Sigmoid colon (tissue), 6 donors: ENCODE measurements at regions not wholly inside any gene's neighbourhood (a gene's known extent, or its start where the extent isn't known, plus 50 kb on each side); places are given as distances from the start of the nearest gene placed in this dataset.

ENCODE experiments used
- DNase-seq: peaks from one replicate; pipeline ENCODE4 v3.0.0-alpha.2; 2019
- H3K27ac ChIP-seq, 4 donors: fragments of 200-600 bp; sonication (generic); one replicate each; pipeline ENCODE4 v1.5.1; 2016 to 2019; ENCODE audit warnings: mild to moderate bottlenecking in 1 of 4
- H3K27me3 ChIP-seq, 3 donors: fragments of 200-600 bp; sonication (generic); one replicate each; pipeline ENCODE4 v1.5.1; 2019; ENCODE audit warnings: mild to moderate bottlenecking in 1 of 3
- H3K36me3 ChIP-seq, 4 donors: fragments of 200-600 bp; sonication (generic); one replicate each; pipeline ENCODE4 v1.5.1; 2016 to 2019
- H3K4me1 ChIP-seq, 4 donors: fragments of 200-600 bp; sonication (generic); one replicate each; pipeline ENCODE4 v1.5.1; 2017 to 2019
- H3K4me3 ChIP-seq, 4 donors: fragments of 200-600 bp; sonication (generic); one replicate each; pipeline ENCODE4 v1.5.1; 2017 to 2019; ENCODE audit warnings: mild to moderate bottlenecking in 2 of 4, moderate library complexity in 1 of 4
- H3K9me3 ChIP-seq, 4 donors: fragments of 200-600 bp in 3 of 4; sonication (generic) in 3 of 4; one replicate each; pipeline versions ENCODE4 v1.5.1 to v1.6.1; 2013 to 2019
- CTCF ChIP-seq, 4 experiments: fragments of 450-650 bp in 3 of 4; fragments of 200-600 bp in 1 of 4; IDR thresholded peaks; one replicate each; pipeline ENCODE4 v1.5.1; 2016 to 2019; ENCODE audit warnings: antibody characterized with exemption in 4 of 4, mild to moderate bottlenecking in 3 of 4, moderate library complexity in 2 of 4
- EP300 ChIP-seq, 4 donors: sonication (generic); formaldehyde crosslinking; IDR thresholded peaks; one replicate each; pipeline ENCODE4 v1.6.1; 2017; ENCODE audit warnings: antibody characterized with exemption in 4 of 4
- POLR2A ChIP-seq, 2 donors: fragments of 450-650 bp; IDR thresholded peaks; one replicate each; pipeline ENCODE4 v1.6.1; 2016; ENCODE audit warnings: antibody characterized with exemption in 2 of 2, mild to moderate bottlenecking in 2 of 2, moderate library complexity in 2 of 2
- POLR2AphosphoS5 ChIP-seq, 4 donors: sonication (generic); formaldehyde crosslinking; IDR thresholded peaks; one replicate each; pipeline ENCODE4 v1.6.1; 2017; ENCODE audit warnings: antibody characterized with exemption in 4 of 4
- WGBS, 2 donors: extraction: QIAGEN DNeasy Blood & Tissue Kit; methylation state at CpG; one replicate each; pipeline ENCODE4 v1.1.7; 2013; 5-methylcytosine and 5-hydroxymethylcytosine counted together
- intact Hi-C: fragments of 100-400 bp; cut with DNase I; formaldehyde crosslinking; loops from one replicate; pipeline ENCODE4 v1.15.1; 2023
- donor health status: healthy with polysubstance abuse.
- donor health status: healthy.

- Histone ChIP-seq H3K36me3 (no peaks in the 10 kb centered on the region), H3K27ac (no peak overlapping the region), H3K9me3 (no peaks in the 10 kb centered on the region), H3K4me1 (no peaks in the 10 kb centered on the region), H3K27me3 (no peaks in the 10 kb centered on the region), H3K4me3 (no peak overlapping the region)
- intact Hi-C loops: no loop called here
- no peak for DNase-seq
- TF ChIP-seq EP300 (IDR thresholded peaks at IDR 0.05): no peak
- no peak for TF ChIP-seq POLR2AphosphoS5 (IDR thresholded peaks at IDR 0.05)
- TF ChIP-seq POLR2A (IDR thresholded peaks at IDR 0.05): no peak
- TF ChIP-seq CTCF (IDR thresholded peaks at IDR 0.05): no peak
Measured at GRCh38 chr3:96354742-96355141, 459.7 kb upstream of the EPHA6 start.

- H3K36me3 ChIP-seq: no peaks in the 10 kb centered on the region
- 91% methylated on average over 1 of the region's 1 CpG for WGBS, 2 donors
- intact Hi-C loops: no loop called here
- no peak for TF ChIP-seq POLR2AphosphoS5 (IDR thresholded peaks at IDR 0.05)
- no peak for TF ChIP-seq POLR2A (IDR thresholded peaks at IDR 0.05)
- TF ChIP-seq CTCF (IDR thresholded peaks at IDR 0.05): no peak
- no peak for TF ChIP-seq EP300 (IDR thresholded peaks at IDR 0.05)
- peaks cover 0 to 2% (median 0%) of the 10 kb centered on the region in 4 donors for H3K9me3 ChIP-seq
- DNase-seq: no peak
- no peaks in the 10 kb centered on the region for H3K4me1 ChIP-seq
- no peak overlapping the region for H3K4me3 ChIP-seq
- H3K27me3 ChIP-seq: no peaks in the 10 kb centered on the region
- H3K27ac ChIP-seq: no peak overlapping the region
Measured at GRCh38 chr3:96361241-96361640, 453.2 kb upstream of the EPHA6 start.

- Histone ChIP-seq H3K36me3 (no peaks in the 10 kb centered on the region), H3K4me3 (no peak overlapping the region), H3K9me3 (peaks cover 0 to 2% (median 0%) of the 10 kb centered on the region in 4 donors), H3K4me1 (no peaks in the 10 kb centered on the region), H3K27me3 (no peaks in the 10 kb centered on the region), H3K27ac (no peak overlapping the region)
- TF ChIP-seq EP300 (IDR thresholded peaks at IDR 0.05) (no peak), POLR2A (IDR thresholded peaks at IDR 0.05) (no peak), POLR2AphosphoS5 (IDR thresholded peaks at IDR 0.05) (no peak), CTCF (IDR thresholded peaks at IDR 0.05) (no peak)
- intact Hi-C loops: no loop called here
- no peak for DNase-seq
Measured at GRCh38 chr3:96370637-96371036, 443.8 kb upstream of the EPHA6 start.

GRCh38 chr3:96410006-96410730 lies 404.2 kb upstream of the EPHA6 start:
- Histone ChIP-seq H3K9me3 (no peaks in the 10 kb centered on the region), H3K27ac (no peak overlapping the region), H3K27me3 (no peaks in the 10 kb centered on the region), H3K4me3 (no peak overlapping the region), H3K36me3 (no peaks in the 10 kb centered on the region), H3K4me1 (no peaks in the 10 kb centered on the region)
- intact Hi-C loops: no loop called here
- DNase-seq: no peak
- 41 to 75% methylated on average over 1 of the region's 1 CpG for WGBS, 2 donors
- TF ChIP-seq CTCF (IDR thresholded peaks at IDR 0.05) (no peak), EP300 (IDR thresholded peaks at IDR 0.05) (no peak), POLR2A (IDR thresholded peaks at IDR 0.05) (no peak), POLR2AphosphoS5 (IDR thresholded peaks at IDR 0.05) (no peak)
